Upper lobe of right lung (tissue), 1 donor: ENCODE measurements at regions not wholly inside any gene's neighbourhood (a gene's known extent, or its start where the extent isn't known, plus 50 kb on each side); places are given as distances from the start of the nearest gene placed in this dataset.
"Not testable (repeated sequence)": the region's sequence is repeated elsewhere in the genome, so short reads cannot be mapped to it uniquely, and the experiment has no call there.

Source experiments
- ATAC-seq: fragments of 200-7000 bp; cut with Tn5 transposase; one replicate; pipeline ENCODE4 v1.9.1; 2020; ENCODE audit warnings: mild to moderate bottlenecking, moderate library complexity
- DNase-seq: peaks from one replicate; pipeline ENCODE4 v3.0.0-alpha.2; 2020
- H3K27ac ChIP-seq: fragments of 200-600 bp; one replicate; pipeline ENCODE4 v1.8.0; 2022
- H3K27me3 ChIP-seq: fragments of 200-600 bp; one replicate; pipeline ENCODE4 v1.8.0; 2022; ENCODE audit warnings: mild to moderate bottlenecking
- H3K36me3 ChIP-seq: fragments of 200-600 bp; one replicate; pipeline ENCODE4 v1.8.0; 2022
- H3K4me1 ChIP-seq: fragments of 200-600 bp; one replicate; pipeline ENCODE4 v1.8.0; 2022
- H3K4me3 ChIP-seq: fragments of 200-600 bp; one replicate; pipeline ENCODE4 v1.8.0; 2022; ENCODE audit warnings: mild to moderate bottlenecking
- H3K9me3 ChIP-seq: fragments of 200-600 bp; one replicate; pipeline ENCODE4 v1.8.0; 2022
- CTCF ChIP-seq: fragments of 200-600 bp; IDR thresholded peaks from one replicate; pipeline ENCODE4 v1.8.0; 2022; ENCODE audit warnings: antibody characterized with exemption
- intact Hi-C: fragments of 100-400 bp; cut with DNase I; formaldehyde crosslinking; loops from one replicate; pipeline ENCODE4 v1.11.0; 2022
- donor health status: DM: no; HTN: yes; CAD: no; lungs with severe emphysema.

- ATAC-seq (no peak), DNase-seq (no peak)
- intact Hi-C loops: no loop called here
- Histone ChIP-seq H3K36me3 (no peaks in the 10 kb centered on the region), H3K27ac (no peak overlapping the region), H3K9me3 (no peaks in the 10 kb centered on the region), H3K4me1 (peaks cover 7% of the 10 kb centered on the region), H3K4me3 (no peak overlapping the region), H3K27me3 (no peaks in the 10 kb centered on the region)
- no peak for TF ChIP-seq CTCF
Observed at GRCh38 chr5:112597831-112598230, 139.9 kb upstream of the APC start.

- H3K27ac ChIP-seq, H3K36me3 ChIP-seq, H3K27me3 ChIP-seq, H3K4me1 ChIP-seq, H3K4me3 ChIP-seq, H3K9me3 ChIP-seq, DNase-seq, intact Hi-C loops, ATAC-seq: not testable (repeated sequence)
Observed at GRCh38 chr5:112600510-112600909, 137.2 kb upstream of the APC start.

- DNase-seq (no peak), ATAC-seq (peak; percentile 66)
Observed at GRCh38 chr5:112604732-112605630, 132.7 kb upstream of the APC start.

GRCh38 chr5:112608975-112609374 lies 128.7 kb upstream of the APC start:
- DNase-seq (no peak), ATAC-seq (no peak)
- no peaks in the 10 kb centered on the region for H3K36me3 ChIP-seq
- TF ChIP-seq CTCF: no peak
- H3K27ac ChIP-seq: no peak overlapping the region
- H3K4me1 ChIP-seq: no peaks in the 10 kb centered on the region
- H3K27me3 ChIP-seq: no peaks in the 10 kb centered on the region
- H3K4me3 ChIP-seq: no peak overlapping the region
- intact Hi-C loops: no loop called here
- H3K9me3 ChIP-seq: no peaks in the 10 kb centered on the region

More at GRCh38 chr5:112604732-112605630, 132.7 kb upstream of the APC start:
- no peak for TF ChIP-seq CTCF
- no peak overlapping the region for H3K4me3 ChIP-seq
- H3K27me3 ChIP-seq: no peaks in the 10 kb centered on the region
- no peaks in the 10 kb centered on the region for H3K36me3 ChIP-seq
- intact Hi-C loops: no loop called here
- no peaks in the 10 kb centered on the region for H3K9me3 ChIP-seq
- no peak overlapping the region for H3K27ac ChIP-seq
- H3K4me1 ChIP-seq: no peaks in the 10 kb centered on the region

GRCh38 chr5:112612663-112613062 lies 125.0 kb upstream of the APC start:
- ATAC-seq: peak; percentile 75
- no peak for TF ChIP-seq CTCF
- H3K27ac ChIP-seq: no peak overlapping the region
- no peaks in the 10 kb centered on the region for H3K4me1 ChIP-seq
- no peaks in the 10 kb centered on the region for H3K27me3 ChIP-seq
- DNase-seq: no peak
- intact Hi-C loops: no loop called here
- H3K9me3 ChIP-seq: no peaks in the 10 kb centered on the region
- H3K36me3 ChIP-seq: no peaks in the 10 kb centered on the region
- H3K4me3 ChIP-seq: no peak overlapping the region

- Histone ChIP-seq H3K9me3 (no peaks in the 10 kb centered on the region), H3K27me3 (no peaks in the 10 kb centered on the region), H3K36me3 (no peaks in the 10 kb centered on the region), H3K4me3 (no peak overlapping the region), H3K4me1 (no peaks in the 10 kb centered on the region), H3K27ac (no peak overlapping the region)
- intact Hi-C loops: no loop called here
- no peak for TF ChIP-seq CTCF
- DNase-seq (no peak), ATAC-seq (peak; percentile 41)
Observed at GRCh38 chr5:112614285-112614684, 123.4 kb upstream of the APC start.
